ENCODE measurements at regions not wholly inside any gene's neighbourhood (a gene's known extent, or its start where the extent isn't known, plus 50 kb on each side); places are given as distances from the start of the nearest gene placed in this dataset.

DNA sequence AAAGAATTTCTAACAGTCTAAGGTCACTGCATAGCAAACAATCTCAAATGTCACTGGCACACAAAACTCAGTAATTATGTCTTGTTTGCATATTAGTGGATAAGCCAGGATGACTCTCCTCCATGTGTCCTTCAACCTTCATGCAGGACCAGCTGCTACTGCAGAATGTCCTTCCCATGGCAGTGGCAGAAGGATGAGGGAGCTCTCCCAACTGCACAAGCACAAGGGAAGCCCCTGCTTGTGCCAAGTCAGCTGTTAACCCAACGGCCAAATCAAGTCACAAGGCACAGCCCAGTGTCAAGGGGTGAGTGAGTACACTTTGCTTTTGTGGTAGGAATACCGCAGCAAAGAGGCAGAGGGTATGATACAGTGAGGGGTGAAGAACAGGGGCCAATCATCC lies 59.3 kb upstream of the VWC2 start:
- TF ChIP-seq, protein P1, sequence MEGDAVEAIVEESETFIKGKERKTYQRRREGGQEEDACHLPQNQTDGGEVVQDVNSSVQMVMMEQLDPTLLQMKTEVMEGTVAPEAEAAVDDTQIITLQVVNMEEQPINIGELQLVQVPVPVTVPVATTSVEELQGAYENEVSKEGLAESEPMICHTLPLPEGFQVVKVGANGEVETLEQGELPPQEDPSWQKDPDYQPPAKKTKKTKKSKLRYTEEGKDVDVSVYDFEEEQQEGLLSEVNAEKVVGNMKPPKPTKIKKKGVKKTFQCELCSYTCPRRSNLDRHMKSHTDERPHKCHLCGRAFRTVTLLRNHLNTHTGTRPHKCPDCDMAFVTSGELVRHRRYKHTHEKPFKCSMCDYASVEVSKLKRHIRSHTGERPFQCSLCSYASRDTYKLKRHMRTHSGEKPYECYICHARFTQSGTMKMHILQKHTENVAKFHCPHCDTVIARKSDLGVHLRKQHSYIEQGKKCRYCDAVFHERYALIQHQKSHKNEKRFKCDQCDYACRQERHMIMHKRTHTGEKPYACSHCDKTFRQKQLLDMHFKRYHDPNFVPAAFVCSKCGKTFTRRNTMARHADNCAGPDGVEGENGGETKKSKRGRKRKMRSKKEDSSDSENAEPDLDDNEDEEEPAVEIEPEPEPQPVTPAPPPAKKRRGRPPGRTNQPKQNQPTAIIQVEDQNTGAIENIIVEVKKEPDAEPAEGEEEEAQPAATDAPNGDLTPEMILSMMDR (IDR thresholded peaks at IDR 0.05 in 4 of 5, conservative IDR thresholded peaks at IDR 0.05 in 1 of 5) = no peak
- no peak for TF ChIP-seq POLR2A (IDR thresholded peaks at IDR 0.05)
